BE2C (cell line): ENCODE measurements at regions not wholly inside any gene's neighbourhood (a gene's known extent, or its start where the extent isn't known, plus 50 kb on each side); places are given as distances from the start of the nearest gene placed in this dataset.

ENCODE experiments used
- DNase-seq: peaks from one replicate; pipeline ENCODE4 v3.0.0-alpha.2; 2020
- H3K27me3 ChIP-seq: fragments of 250-450 bp; sonication (Bioruptor Pico); 2 replicates; pipeline ENCODE4 v1.5.1; 2020; ENCODE audit warnings: mild to moderate bottlenecking
- H3K36me3 ChIP-seq: fragments of 250-450 bp; sonication (Bioruptor Pico); 2 replicates; pipeline ENCODE4 v1.5.1; 2020; ENCODE audit warnings: mild to moderate bottlenecking
- H3K4me1 ChIP-seq: fragments of 250-450 bp; sonication (Bioruptor Pico); 2 replicates; pipeline ENCODE4 v1.5.1; 2020
- H3K4me3 ChIP-seq: 2 replicates; pipeline ENCODE4 v1.5.1; 2011; ENCODE audit warnings: low read depth, low read length
- H3K9me3 ChIP-seq: fragments of 250-450 bp; sonication (Bioruptor Pico); 2 replicates; pipeline ENCODE4 v1.5.1; 2020
- CTCF ChIP-seq: IDR thresholded peaks from 2 replicates; pipeline ENCODE4 v1.5.1; 2012; ENCODE audit warnings: mild to moderate bottlenecking, low read depth, low read length

GRCh38 chr9:108467161-108467560, 388.6 kb downstream of the ACTL7B start:
- no peaks in the 10 kb centered on the region for H3K9me3 ChIP-seq
- TF ChIP-seq CTCF, result no peak
- no peak for DNase-seq
- no peak overlapping the region for H3K4me3 ChIP-seq
- no peaks in the 10 kb centered on the region; the same call in 1 of the 2 replicates for H3K4me1 ChIP-seq
- no peaks in the 10 kb centered on the region for H3K27me3 ChIP-seq
- no peaks in the 10 kb centered on the region for H3K36me3 ChIP-seq

GRCh38 chr9:108466304-108466703, 389.5 kb downstream of the ACTL7B start:
- Histone ChIP-seq H3K27me3 (no peaks in the 10 kb centered on the region; the same call in 1 of the 2 replicates), H3K9me3 (no peaks in the 10 kb centered on the region), H3K4me1 (no peaks in the 10 kb centered on the region; the same call in 1 of the 2 replicates), H3K36me3 (no peaks in the 10 kb centered on the region), H3K4me3 (no peak overlapping the region)
- no peak for DNase-seq
- no peak for TF ChIP-seq CTCF

GRCh38 chr9:108463932-108464606, 391.7 kb downstream of the ACTL7B start:
- no peaks in the 10 kb centered on the region; the same call in 1 of the 2 replicates for H3K27me3 ChIP-seq
- H3K9me3 ChIP-seq, result no peaks in the 10 kb centered on the region
- no peaks in the 10 kb centered on the region for H3K36me3 ChIP-seq
- H3K4me1 ChIP-seq, result no peaks in the 10 kb centered on the region; the same call in 1 of the 2 replicates
- no peak for TF ChIP-seq CTCF
- no peak for DNase-seq
- H3K4me3 ChIP-seq, result no peak overlapping the region

- no peak for DNase-seq
- Histone ChIP-seq H3K4me3 (no peak overlapping the region), H3K9me3 (no peaks in the 10 kb centered on the region), H3K4me1 (no peaks in the 10 kb centered on the region), H3K27me3 (no peaks in the 10 kb centered on the region; the same call in 1 of the 2 replicates), H3K36me3 (no peaks in the 10 kb centered on the region)
- no peak for TF ChIP-seq CTCF
These were observed 398.9 kb downstream of the ACTL7B start for GRCh38 chr9:108456903-108457302.

GRCh38 chr9:108445431-108446071, 410.2 kb downstream of the ACTL7B start:
- DNase-seq, result no peak
- Histone ChIP-seq H3K9me3 (no peaks in the 10 kb centered on the region), H3K36me3 (no peaks in the 10 kb centered on the region), H3K4me3 (no peak overlapping the region), H3K4me1 (no peaks in the 10 kb centered on the region), H3K27me3 (no peaks in the 10 kb centered on the region; the same call in 1 of the 2 replicates)
- no peak for TF ChIP-seq CTCF
